HG02623 (cell line): ENCODE measurements at regions not wholly inside any gene's neighbourhood (a gene's known extent, or its start where the extent isn't known, plus 50 kb on each side); places are given as distances from the start of the nearest gene placed in this dataset.
"Not testable (repeated sequence)": the region's sequence is repeated elsewhere in the genome, so short reads cannot be mapped to it uniquely, and the experiment has no call there.

Experiments
- ATAC-seq: cut with Tn5 transposase; IDR thresholded peaks from one replicate; pipeline ENCODE4 v1.9.1; 2021; ENCODE audit warnings: moderate library complexity; ENCODE audit not compliant: unreplicated experiment

GRCh38 chr9:22650145-22650544, 203.5 kb downstream of the DMRTA1 start:
- no peak for ATAC-seq

- no peak for ATAC-seq
Observed at GRCh38 chr9:22650946-22651345, 204.3 kb downstream of the DMRTA1 start.

- ATAC-seq, result no peak
Observed at GRCh38 chr9:22654833-22655232, 208.2 kb downstream of the DMRTA1 start.

GRCh38 chr9:22657713-22658112, 211.1 kb downstream of the DMRTA1 start:
- no peak for ATAC-seq

- not testable (repeated sequence) for ATAC-seq
Observed at GRCh38 chr9:22658484-22658883, 211.9 kb downstream of the DMRTA1 start.

GRCh38 chr9:22682536-22682935, 235.9 kb downstream of the DMRTA1 start:
- ATAC-seq, result no peak

GRCh38 chr9:22682961-22683699, 236.5 kb downstream of the DMRTA1 start:
- no peak for ATAC-seq

GRCh38 chr9:22683700-22684075, 237.1 kb downstream of the DMRTA1 start:
- ATAC-seq, result no peak

GRCh38 chr9:22693156-22693555, 246.5 kb downstream of the DMRTA1 start:
- ATAC-seq, result no peak

- no peak for ATAC-seq
Observed at GRCh38 chr9:22700171-22700570, 253.5 kb downstream of the DMRTA1 start.

GRCh38 chr9:22718653-22719052, 272.0 kb downstream of the DMRTA1 start:
- ATAC-seq, result no peak

- no peak for ATAC-seq
Observed at GRCh38 chr9:22722492-22722891, 275.9 kb downstream of the DMRTA1 start.

- no peak for ATAC-seq
Observed at GRCh38 chr9:22731786-22732185, 285.2 kb downstream of the DMRTA1 start.

- ATAC-seq, result no peak
Observed at GRCh38 chr9:22739712-22740111, 293.1 kb downstream of the DMRTA1 start.

GRCh38 chr9:22740781-22741180, 294.2 kb downstream of the DMRTA1 start:
- ATAC-seq, result no peak

GRCh38 chr9:22742401-22742800, 295.8 kb downstream of the DMRTA1 start:
- ATAC-seq, result no peak

- ATAC-seq, result no peak
Observed at GRCh38 chr9:22773501-22774220, 327.0 kb downstream of the DMRTA1 start.

- no peak for ATAC-seq
Observed at GRCh38 chr9:22790329-22790728, 343.7 kb downstream of the DMRTA1 start.

- ATAC-seq, result no peak
Observed at GRCh38 chr9:22808876-22809275, 362.3 kb downstream of the DMRTA1 start.

GRCh38 chr9:22809371-22809770, 362.7 kb downstream of the DMRTA1 start:
- no peak for ATAC-seq

GRCh38 chr9:22813529-22813928, 366.9 kb downstream of the DMRTA1 start:
- ATAC-seq, result no peak

GRCh38 chr9:22815246-22815645, 368.6 kb downstream of the DMRTA1 start:
- no peak for ATAC-seq
